DMS79 (cell line): ENCODE measurements at regions not wholly inside any gene's neighbourhood (a gene's known extent, or its start where the extent isn't known, plus 50 kb on each side); places are given as distances from the start of the nearest gene placed in this dataset.
"Not testable (repeated sequence)": the region's sequence is repeated elsewhere in the genome, so short reads cannot be mapped to it uniquely, and the experiment has no call there.

ENCODE experiments used
- DNase-seq: peaks from one replicate; lab custom pipeline; 2025; lab: John Stamatoyannopoulos, UW

GRCh38 chr6:170096803-170097504 is 193.9 kb downstream of the DLL1 start:
- DNase-seq: no peak

- DNase-seq: no peak
Measured at GRCh38 chr6:170096191-170096802, 194.6 kb downstream of the DLL1 start.

- no peak for DNase-seq
Measured at GRCh38 chr6:170095273-170095981, 195.5 kb downstream of the DLL1 start.

GRCh38 chr6:170094686-170095272 is 196.1 kb downstream of the DLL1 start:
- no peak for DNase-seq

GRCh38 chr6:170093658-170094596 is 197.0 kb downstream of the DLL1 start:
- DNase-seq: no peak

- DNase-seq: no peak
Measured at GRCh38 chr6:170093276-170093657, 197.6 kb downstream of the DLL1 start.

- DNase-seq: no peak
Measured at GRCh38 chr6:170092826-170093225, 198.1 kb downstream of the DLL1 start.

- DNase-seq: no peak
Measured at GRCh38 chr6:170091639-170092579, 199.0 kb downstream of the DLL1 start.

GRCh38 chr6:170091000-170091638 is 199.8 kb downstream of the DLL1 start:
- DNase-seq: no peak

- no peak for DNase-seq
Measured at GRCh38 chr6:170090561-170090960, 200.3 kb downstream of the DLL1 start.

GRCh38 chr6:170089963-170090362 is 200.9 kb downstream of the DLL1 start:
- DNase-seq: no peak

- no peak for DNase-seq
Measured at GRCh38 chr6:170088582-170088955, 202.3 kb downstream of the DLL1 start.

- no peak for DNase-seq
Measured at GRCh38 chr6:170087941-170088581, 202.8 kb downstream of the DLL1 start.

- not testable (repeated sequence) for DNase-seq
Measured at GRCh38 chr6:170087421-170087780, 203.5 kb downstream of the DLL1 start.

- no peak for DNase-seq
Measured at GRCh38 chr6:170086639-170087420, 204.0 kb downstream of the DLL1 start.

- no peak for DNase-seq
Measured at GRCh38 chr6:170085475-170086401, 205.1 kb downstream of the DLL1 start.

GRCh38 chr6:170084166-170084730 is 206.6 kb downstream of the DLL1 start:
- DNase-seq: no peak
